Mammary epithelial cell (primary cell): ENCODE measurements at regions not wholly inside any gene's neighbourhood (a gene's known extent, or its start where the extent isn't known, plus 50 kb on each side); places are given as distances from the start of the nearest gene placed in this dataset.

Source experiments
- CTCF ChIP-seq, 2 donors: IDR thresholded peaks in 1 of 2; conservative IDR thresholded peaks in 1 of 2; 2 replicates each; pipeline ENCODE4 v1.5.1; 2011 to 2012; ENCODE audit warnings: inconsistent platforms in 2 of 2, low read length in 2 of 2, mild to moderate bottlenecking in 2 of 2, control low read depth in 1 of 2, low read depth in 1 of 2; ENCODE audit not compliant: insufficient read depth in 1 of 2; ENCODE audit errors: extremely low read depth in 1 of 2
- EZH2 ChIP-seq: IDR thresholded peaks from 2 replicates; pipeline ENCODE4 v1.6.1; 2012; ENCODE audit warnings: low read length, inconsistent platforms, borderline replicate concordance

DNA sequence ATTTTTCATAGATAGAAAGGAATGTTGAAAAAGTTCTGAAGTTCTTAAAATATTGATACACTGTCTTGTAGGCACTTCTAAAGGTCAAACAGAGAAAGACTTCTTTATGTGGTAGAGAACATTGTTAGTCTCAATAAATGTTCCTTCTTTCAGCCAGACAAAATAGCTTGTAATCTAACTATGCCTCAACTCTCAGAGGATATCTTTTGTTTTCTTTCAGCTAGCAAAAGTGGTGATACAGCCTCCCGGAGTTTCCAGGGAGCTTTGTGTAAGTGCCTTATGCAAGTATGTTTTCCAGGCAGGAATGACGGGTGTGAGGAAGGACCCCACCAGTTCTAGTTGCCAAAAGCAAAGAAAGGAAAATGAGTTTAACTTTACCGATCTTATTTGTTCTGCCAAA lies 452.1 kb upstream of the ST6GAL2 start:
- TF ChIP-seq EZH2 (no peak), CTCF (conservative IDR thresholded peaks at IDR 0.05 in 1 of 2, IDR thresholded peaks at IDR 0.05 in 1 of 2; ENCODE audit: extremely low read depth in 1 of 2, insufficient read depth in 1 of 2, low read depth in 1 of 2, low read length in 2 of 2) (no peak)
